ENCODE measurements at regions not wholly inside any gene's neighbourhood (a gene's known extent, or its start where the extent isn't known, plus 50 kb on each side); places are given as distances from the start of the nearest gene placed in this dataset.

DNA sequence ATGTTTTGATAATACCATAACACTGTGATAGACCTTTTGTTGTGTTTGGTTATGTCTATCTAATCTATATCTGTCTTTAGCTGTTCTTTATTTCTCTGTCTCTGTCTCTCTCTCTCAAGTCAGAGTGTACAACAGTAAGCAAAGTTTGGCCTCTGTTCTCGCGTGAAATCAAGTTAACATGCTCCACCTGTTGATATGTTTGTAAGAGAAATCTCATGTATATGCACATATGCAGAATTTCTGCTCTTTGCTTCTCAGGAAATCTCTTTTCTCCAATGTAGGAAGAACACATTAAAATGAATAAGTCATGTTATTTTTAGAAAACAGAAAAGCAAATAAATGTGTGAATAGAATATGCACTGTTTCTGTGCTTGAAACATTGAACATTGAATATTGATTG, 425.5 kb upstream of the SEMA6D start:
- intact Hi-C loops (cut with micrococcal nuclease; ENCODE audit: unreplicated experiment) (no loop called here), in situ Hi-C loops (cut with HindIII; ENCODE audit: low pct_unique_long_range_greater_than_20kb, low sequenced_read_pairs) (no loop called here)
- DNase-seq (ENCODE audit: low read depth, low spot score), result no peak
- Histone ChIP-seq H3K4me3 (ENCODE audit: low read depth in 2 of 2, low read length in 2 of 2) (no peak overlapping the region), H3K9me3 (ENCODE audit: control insufficient read depth, insufficient read depth, low read depth, low read length) (no peaks in the 10 kb centered on the region), H3K27me3 (ENCODE audit: control insufficient read depth, insufficient read depth, low read length) (no peaks in the 10 kb centered on the region), H3K4me1 (ENCODE audit: control insufficient read depth, insufficient read depth, low read length) (no peaks in the 10 kb centered on the region), H3K27ac (ENCODE audit: low read length) (no peak overlapping the region), H3K36me3 (ENCODE audit: control insufficient read depth, insufficient read depth, low read length) (no peaks in the 10 kb centered on the region)
- POLR2A ChIA-PET, result no interaction called here
- TF ChIP-seq TCF7L2 (IDR thresholded peaks at IDR 0.05; ENCODE audit: low read depth, low read length) (no peak), POLR2AphosphoS5 (IDR thresholded peaks at IDR 0.05; ENCODE audit: low read depth, low read length) (no peak), REST (IDR thresholded peaks at IDR 0.05; ENCODE audit: insufficient read depth in 1 of 2, low read depth in 2 of 2, low read length in 1 of 2) (no peak), SIN3A (IDR thresholded peaks at IDR 0.05; ENCODE audit: borderline replicate concordance, insufficient read depth, low read depth, low read length) (no peak)
- TF ChIP-seq, protein P1, sequence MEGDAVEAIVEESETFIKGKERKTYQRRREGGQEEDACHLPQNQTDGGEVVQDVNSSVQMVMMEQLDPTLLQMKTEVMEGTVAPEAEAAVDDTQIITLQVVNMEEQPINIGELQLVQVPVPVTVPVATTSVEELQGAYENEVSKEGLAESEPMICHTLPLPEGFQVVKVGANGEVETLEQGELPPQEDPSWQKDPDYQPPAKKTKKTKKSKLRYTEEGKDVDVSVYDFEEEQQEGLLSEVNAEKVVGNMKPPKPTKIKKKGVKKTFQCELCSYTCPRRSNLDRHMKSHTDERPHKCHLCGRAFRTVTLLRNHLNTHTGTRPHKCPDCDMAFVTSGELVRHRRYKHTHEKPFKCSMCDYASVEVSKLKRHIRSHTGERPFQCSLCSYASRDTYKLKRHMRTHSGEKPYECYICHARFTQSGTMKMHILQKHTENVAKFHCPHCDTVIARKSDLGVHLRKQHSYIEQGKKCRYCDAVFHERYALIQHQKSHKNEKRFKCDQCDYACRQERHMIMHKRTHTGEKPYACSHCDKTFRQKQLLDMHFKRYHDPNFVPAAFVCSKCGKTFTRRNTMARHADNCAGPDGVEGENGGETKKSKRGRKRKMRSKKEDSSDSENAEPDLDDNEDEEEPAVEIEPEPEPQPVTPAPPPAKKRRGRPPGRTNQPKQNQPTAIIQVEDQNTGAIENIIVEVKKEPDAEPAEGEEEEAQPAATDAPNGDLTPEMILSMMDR (IDR thresholded peaks at IDR 0.05), result no peak
- no TSS peak for BruUV-seq (replicated peaks)
- CTCF ChIA-PET, result no interaction called here
- ATAC-seq, result no peak

DNA sequence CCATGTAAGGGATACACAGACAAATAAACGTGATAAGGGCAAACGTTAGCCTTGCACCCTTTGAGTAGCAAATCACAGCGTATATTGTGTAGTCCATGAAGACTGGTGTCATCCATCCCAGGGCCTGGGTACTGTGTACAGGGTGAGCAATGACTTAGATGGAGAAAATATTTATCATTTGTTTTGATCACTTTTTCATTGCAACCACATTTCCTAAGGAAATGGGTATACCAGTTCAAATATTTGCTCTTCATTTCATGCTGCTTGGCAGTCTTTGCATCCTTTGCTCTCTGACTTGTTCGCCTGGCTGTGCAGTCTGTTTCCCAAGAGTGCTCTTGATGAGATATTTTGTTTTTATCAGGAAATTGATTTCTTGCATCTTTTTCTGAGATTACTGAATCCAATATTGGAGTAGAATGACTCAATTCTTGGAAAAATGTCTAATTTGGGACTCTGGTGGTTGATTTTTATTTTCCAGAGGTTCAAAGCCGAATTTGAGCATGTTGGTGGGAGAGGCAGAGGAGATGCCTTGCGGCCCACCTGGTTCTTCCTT, 424.6 kb upstream of the SEMA6D start:
- ATAC-seq (no peak), DNase-seq (ENCODE audit: low read depth, low spot score) (no peak)
- intact Hi-C loops (cut with micrococcal nuclease; ENCODE audit: unreplicated experiment) (no loop called here), in situ Hi-C loops (cut with HindIII; ENCODE audit: low pct_unique_long_range_greater_than_20kb, low sequenced_read_pairs) (no loop called here)
- Histone ChIP-seq H3K36me3 (ENCODE audit: control insufficient read depth, insufficient read depth, low read length) (no peaks in the 10 kb centered on the region), H3K27ac (ENCODE audit: low read length) (no peak overlapping the region), H3K4me1 (ENCODE audit: control insufficient read depth, insufficient read depth, low read length) (no peaks in the 10 kb centered on the region), H3K9me3 (ENCODE audit: control insufficient read depth, insufficient read depth, low read depth, low read length) (no peaks in the 10 kb centered on the region), H3K27me3 (ENCODE audit: control insufficient read depth, insufficient read depth, low read length) (no peaks in the 10 kb centered on the region), H3K4me3 (ENCODE audit: low read depth in 2 of 2, low read length in 2 of 2) (no peak overlapping the region)
- TF ChIP-seq SIN3A (IDR thresholded peaks at IDR 0.05; ENCODE audit: borderline replicate concordance, insufficient read depth, low read depth, low read length) (no peak), REST (IDR thresholded peaks at IDR 0.05; ENCODE audit: insufficient read depth in 1 of 2, low read depth in 2 of 2, low read length in 1 of 2) (no peak), POLR2AphosphoS5 (IDR thresholded peaks at IDR 0.05; ENCODE audit: low read depth, low read length) (no peak), TCF7L2 (IDR thresholded peaks at IDR 0.05; ENCODE audit: low read depth, low read length) (no peak)
- CTCF ChIA-PET, result no interaction called here
- POLR2A ChIA-PET, result no interaction called here
- BruUV-seq (replicated peaks), result no TSS peak
